ENCODE measurements at regions not wholly inside any gene's neighbourhood (a gene's known extent, or its start where the extent isn't known, plus 50 kb on each side); places are given as distances from the start of the nearest gene placed in this dataset.
"Not testable (repeated sequence)": the region's sequence is repeated elsewhere in the genome, so short reads cannot be mapped to it uniquely, and the experiment has no call there.

DNA sequence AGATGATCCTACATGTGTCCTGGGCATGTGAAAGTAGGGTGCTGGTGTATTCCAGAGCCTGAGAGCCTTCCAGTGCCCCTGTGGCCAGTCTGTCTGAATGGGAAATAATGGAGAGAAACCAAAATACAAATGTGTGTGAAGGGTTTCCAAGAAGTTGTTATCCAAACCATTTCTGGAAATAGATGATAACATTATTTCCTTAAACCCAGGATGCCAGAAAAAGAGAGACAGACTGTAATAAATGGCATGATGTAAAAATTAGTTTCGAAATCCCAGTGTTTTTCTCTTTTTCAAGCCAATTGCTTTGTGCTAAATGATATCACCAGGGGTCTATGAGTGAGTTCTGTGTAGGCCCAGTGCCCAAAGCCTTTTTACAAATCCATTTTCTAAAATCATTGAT lies 175.3 kb downstream of the PHLDA1 start:
- TF ChIP-seq, protein P1, sequence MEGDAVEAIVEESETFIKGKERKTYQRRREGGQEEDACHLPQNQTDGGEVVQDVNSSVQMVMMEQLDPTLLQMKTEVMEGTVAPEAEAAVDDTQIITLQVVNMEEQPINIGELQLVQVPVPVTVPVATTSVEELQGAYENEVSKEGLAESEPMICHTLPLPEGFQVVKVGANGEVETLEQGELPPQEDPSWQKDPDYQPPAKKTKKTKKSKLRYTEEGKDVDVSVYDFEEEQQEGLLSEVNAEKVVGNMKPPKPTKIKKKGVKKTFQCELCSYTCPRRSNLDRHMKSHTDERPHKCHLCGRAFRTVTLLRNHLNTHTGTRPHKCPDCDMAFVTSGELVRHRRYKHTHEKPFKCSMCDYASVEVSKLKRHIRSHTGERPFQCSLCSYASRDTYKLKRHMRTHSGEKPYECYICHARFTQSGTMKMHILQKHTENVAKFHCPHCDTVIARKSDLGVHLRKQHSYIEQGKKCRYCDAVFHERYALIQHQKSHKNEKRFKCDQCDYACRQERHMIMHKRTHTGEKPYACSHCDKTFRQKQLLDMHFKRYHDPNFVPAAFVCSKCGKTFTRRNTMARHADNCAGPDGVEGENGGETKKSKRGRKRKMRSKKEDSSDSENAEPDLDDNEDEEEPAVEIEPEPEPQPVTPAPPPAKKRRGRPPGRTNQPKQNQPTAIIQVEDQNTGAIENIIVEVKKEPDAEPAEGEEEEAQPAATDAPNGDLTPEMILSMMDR (IDR thresholded peaks at IDR 0.05; ENCODE audit: insufficient read depth in 1 of 2, low read depth in 1 of 2, low read length in 1 of 2, severe bottlenecking in 1 of 2, unreplicated experiment in 1 of 2), result no peak
- Histone ChIP-seq H3K4me3 (ENCODE audit: low read depth, low read length) (no peak overlapping the region), H3K4me1 (no peaks in the 10 kb centered on the region; the same call in 1 of the 2 replicates), H3K27me3 (replicated peaks; ENCODE audit: control insufficient read depth, insufficient read depth, low read length) (no peaks in the 10 kb centered on the region), H3K36me3 (ENCODE audit: control insufficient read depth, insufficient read depth, low read length) (no peaks in the 10 kb centered on the region), H3K9me3 (no peaks in the 10 kb centered on the region)
- BruUV-seq (replicated peaks), result no TSS peak
- intact Hi-C loops (cut with micrococcal nuclease; ENCODE audit: unreplicated experiment), result no loop called here
- no peaks in the 10 kb centered on the region for H3K9me3 Mint-ChIP-seq (ENCODE audit: unreplicated experiment)
- H3K27ac Mint-ChIP-seq (ENCODE audit: unreplicated experiment), result no peak overlapping the region
- ChIA-PET POLR2A (no interaction called here), CTCF (no interaction called here)
- no peak overlapping the region for H3K4me3 Mint-ChIP-seq (ENCODE audit: unreplicated experiment)
- H3K36me3 Mint-ChIP-seq (ENCODE audit: insufficient read depth, unreplicated experiment), result no peaks in the 10 kb centered on the region
- no peak for DNase-seq
- H3K27me3 Mint-ChIP-seq (ENCODE audit: insufficient read depth, unreplicated experiment), result no peaks in the 10 kb centered on the region
- H3K4me1 Mint-ChIP-seq (ENCODE audit: low read depth, unreplicated experiment), result peaks cover 13% of the 10 kb centered on the region

DNA sequence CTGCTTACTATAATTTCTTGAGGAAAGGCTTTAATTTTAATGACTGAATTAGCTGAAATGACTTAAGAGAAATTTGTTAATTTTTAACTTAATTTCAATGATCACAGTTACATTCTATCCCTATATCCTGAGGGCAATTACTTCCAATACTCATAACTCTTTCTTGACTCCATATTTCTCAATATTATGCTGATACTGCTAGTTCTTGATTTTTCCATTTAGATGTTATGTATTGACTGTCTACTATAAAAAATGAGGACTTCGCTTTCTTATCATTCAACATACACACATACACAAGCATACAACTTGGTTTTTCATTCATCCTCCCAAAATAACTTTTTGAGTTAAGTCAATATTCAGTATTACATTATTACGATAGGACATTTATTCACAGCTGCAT lies 176.2 kb downstream of the PHLDA1 start:
- TF ChIP-seq, protein P1 (IDR thresholded peaks at IDR 0.05; ENCODE audit: insufficient read depth in 1 of 2, low read depth in 1 of 2, low read length in 1 of 2, severe bottlenecking in 1 of 2, unreplicated experiment in 1 of 2), result no peak
- Mint-ChIP-seq H3K27ac (ENCODE audit: unreplicated experiment) (no peak overlapping the region), H3K27me3 (ENCODE audit: insufficient read depth, unreplicated experiment) (no peaks in the 10 kb centered on the region), H3K4me1 (ENCODE audit: low read depth, unreplicated experiment) (peaks cover 21% of the 10 kb centered on the region), H3K36me3 (ENCODE audit: insufficient read depth, unreplicated experiment) (no peaks in the 10 kb centered on the region), H3K4me3 (ENCODE audit: unreplicated experiment) (no peak overlapping the region), H3K9me3 (ENCODE audit: unreplicated experiment) (no peaks in the 10 kb centered on the region)
- intact Hi-C loops (cut with micrococcal nuclease; ENCODE audit: unreplicated experiment), result no loop called here
- no peak overlapping the region for H3K4me3 ChIP-seq (ENCODE audit: low read depth, low read length)
- BruUV-seq (replicated peaks), result no TSS peak
- no peaks in the 10 kb centered on the region for H3K36me3 ChIP-seq (ENCODE audit: control insufficient read depth, insufficient read depth, low read length)
- ChIA-PET CTCF (no interaction called here), POLR2A (no interaction called here)
- no peaks in the 10 kb centered on the region for H3K27me3 ChIP-seq (replicated peaks; ENCODE audit: control insufficient read depth, insufficient read depth, low read length)
- no peak for DNase-seq
- no peaks in the 10 kb centered on the region; the same call in 1 of the 2 replicates for H3K4me1 ChIP-seq
- no peaks in the 10 kb centered on the region for H3K9me3 ChIP-seq

DNA sequence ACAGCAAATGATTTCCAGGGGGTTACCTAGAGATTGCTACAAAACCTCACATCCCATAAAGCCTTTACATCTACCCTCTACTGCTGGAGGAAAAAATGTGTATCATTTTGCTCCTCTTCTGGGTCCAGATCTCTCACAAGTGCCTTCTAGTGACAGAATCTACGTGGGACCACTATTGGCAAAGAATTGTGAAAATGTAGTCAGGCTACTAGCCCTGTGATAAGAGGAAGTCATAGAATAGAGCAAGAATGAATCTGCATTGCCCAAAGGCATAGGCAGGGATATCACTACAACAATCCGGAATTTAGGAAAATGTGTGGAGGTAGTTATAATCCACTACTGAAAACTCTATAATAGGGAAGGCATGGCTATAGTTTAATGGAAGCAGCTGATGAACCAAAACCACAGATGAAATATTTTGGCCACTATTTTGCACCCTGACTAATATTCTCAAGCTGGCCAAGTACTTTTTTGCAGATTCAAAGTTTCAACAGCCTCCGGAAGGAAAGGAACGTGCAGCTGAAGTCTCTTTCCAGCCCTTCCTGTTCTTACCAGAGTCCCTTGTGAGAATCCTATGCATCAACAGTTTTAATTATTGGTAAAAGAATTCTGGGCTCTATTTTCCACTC lies 176.8 kb downstream of the PHLDA1 start:
- no peaks in the 10 kb centered on the region; the same call in 1 of the 2 replicates for H3K4me1 ChIP-seq
- ChIA-PET CTCF (no interaction called here), POLR2A (no interaction called here)
- H3K36me3 ChIP-seq (ENCODE audit: control insufficient read depth, insufficient read depth, low read length), result no peaks in the 10 kb centered on the region
- BruUV-seq (replicated peaks), result no TSS peak
- H3K36me3 Mint-ChIP-seq (ENCODE audit: insufficient read depth, unreplicated experiment), result no peaks in the 10 kb centered on the region
- no peaks in the 10 kb centered on the region for H3K27me3 ChIP-seq (replicated peaks; ENCODE audit: control insufficient read depth, insufficient read depth, low read length)
- no peak for DNase-seq
- no peak overlapping the region for H3K4me3 Mint-ChIP-seq (ENCODE audit: unreplicated experiment)
- H3K9me3 Mint-ChIP-seq (ENCODE audit: unreplicated experiment), result no peaks in the 10 kb centered on the region
- H3K27me3 Mint-ChIP-seq (ENCODE audit: insufficient read depth, unreplicated experiment), result no peaks in the 10 kb centered on the region
- H3K4me1 Mint-ChIP-seq (ENCODE audit: low read depth, unreplicated experiment), result peaks cover 21% of the 10 kb centered on the region
- H3K9me3 ChIP-seq, result no peaks in the 10 kb centered on the region
- H3K27ac Mint-ChIP-seq (ENCODE audit: unreplicated experiment), result no peak overlapping the region
- TF ChIP-seq, protein P1 (IDR thresholded peaks at IDR 0.05; ENCODE audit: insufficient read depth in 1 of 2, low read depth in 1 of 2, low read length in 1 of 2, severe bottlenecking in 1 of 2, unreplicated experiment in 1 of 2), result no peak
- intact Hi-C loops (cut with micrococcal nuclease; ENCODE audit: unreplicated experiment), result no loop called here
- H3K4me3 ChIP-seq (ENCODE audit: low read depth, low read length), result no peak overlapping the region

DNA sequence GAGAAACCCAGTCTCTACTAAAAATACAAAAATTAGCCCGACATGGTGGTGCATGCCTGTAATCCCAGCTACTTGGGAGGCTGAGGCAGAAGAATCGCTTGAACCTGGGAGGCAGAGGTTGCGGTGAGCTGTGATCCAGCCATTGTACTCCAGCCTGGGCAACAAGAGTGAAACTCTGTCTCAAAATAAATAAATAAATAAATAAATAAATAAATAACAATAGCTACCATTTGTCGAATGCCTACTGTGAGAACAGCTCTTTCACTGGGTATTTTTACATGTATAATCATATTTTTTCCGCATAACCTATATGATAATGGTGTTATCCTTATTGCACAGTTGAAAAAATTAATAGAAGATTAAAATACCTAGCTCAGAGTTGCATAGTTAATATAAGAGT lies 177.4 kb downstream of the PHLDA1 start:
- H3K9me3 ChIP-seq; BruUV-seq (replicated peaks); H3K4me3 ChIP-seq (ENCODE audit: low read depth, low read length); DNase-seq; H3K4me3 Mint-ChIP-seq (ENCODE audit: unreplicated experiment); intact Hi-C loops (cut with micrococcal nuclease; ENCODE audit: unreplicated experiment); H3K27me3 Mint-ChIP-seq (ENCODE audit: insufficient read depth, unreplicated experiment); H3K27ac Mint-ChIP-seq (ENCODE audit: unreplicated experiment); CTCF ChIA-PET; POLR2A ChIA-PET; H3K36me3 ChIP-seq (ENCODE audit: control insufficient read depth, insufficient read depth, low read length); H3K4me1 ChIP-seq; H3K9me3 Mint-ChIP-seq (ENCODE audit: unreplicated experiment); H3K27me3 ChIP-seq (replicated peaks; ENCODE audit: control insufficient read depth, insufficient read depth, low read length); H3K36me3 Mint-ChIP-seq (ENCODE audit: insufficient read depth, unreplicated experiment): not testable (repeated sequence)
- peaks cover 21% of the 10 kb centered on the region for H3K4me1 Mint-ChIP-seq (ENCODE audit: low read depth, unreplicated experiment)
